AG09309 (cell line): ENCODE measurements at regions not wholly inside any gene's neighbourhood (a gene's known extent, or its start where the extent isn't known, plus 50 kb on each side); places are given as distances from the start of the nearest gene placed in this dataset.

ENCODE experiments used
- DNase-seq: peaks from one replicate; pipeline ENCODE4 v3.0.0-alpha.2; 2010; ENCODE audit warnings: low read depth
- H3K4me3 ChIP-seq: 2 replicates; pipeline ENCODE4 v1.5.1; 2011; ENCODE audit warnings: mild to moderate bottlenecking, low read depth, low read length, moderate library complexity; ENCODE audit not compliant: control insufficient read depth
- TF ChIP-seq, protein P1 (sequence below): IDR thresholded peaks from 2 replicates; pipeline ENCODE4 v1.5.1; 2011; ENCODE audit warnings: mild to moderate bottlenecking, low read depth, low read length, inconsistent platforms; ENCODE audit not compliant: insufficient read depth, control insufficient read depth; ENCODE audit errors: missing control alignments

DNA sequence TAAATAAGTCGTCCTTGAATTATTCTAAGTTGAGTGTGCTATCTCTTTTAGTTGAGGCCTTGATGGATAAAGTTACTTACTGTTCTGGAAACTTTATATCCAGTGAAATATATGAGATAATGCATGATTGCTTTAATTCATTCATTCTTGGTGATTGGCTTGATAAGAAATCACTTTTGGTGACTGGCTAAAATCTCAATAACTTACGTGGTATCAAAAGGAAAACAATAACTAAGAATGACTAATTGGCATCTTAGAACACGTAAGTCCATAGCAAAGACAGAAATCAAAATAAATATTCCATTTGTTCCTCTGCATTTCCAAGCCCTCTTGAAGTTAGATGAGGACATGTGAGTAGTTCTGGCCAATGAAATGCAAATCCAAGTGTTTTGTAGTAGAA is 251.6 kb downstream of the NUP35 start:
- H3K4me3 ChIP-seq: no peak overlapping the region
- no peak for DNase-seq
- TF ChIP-seq, protein P1, sequence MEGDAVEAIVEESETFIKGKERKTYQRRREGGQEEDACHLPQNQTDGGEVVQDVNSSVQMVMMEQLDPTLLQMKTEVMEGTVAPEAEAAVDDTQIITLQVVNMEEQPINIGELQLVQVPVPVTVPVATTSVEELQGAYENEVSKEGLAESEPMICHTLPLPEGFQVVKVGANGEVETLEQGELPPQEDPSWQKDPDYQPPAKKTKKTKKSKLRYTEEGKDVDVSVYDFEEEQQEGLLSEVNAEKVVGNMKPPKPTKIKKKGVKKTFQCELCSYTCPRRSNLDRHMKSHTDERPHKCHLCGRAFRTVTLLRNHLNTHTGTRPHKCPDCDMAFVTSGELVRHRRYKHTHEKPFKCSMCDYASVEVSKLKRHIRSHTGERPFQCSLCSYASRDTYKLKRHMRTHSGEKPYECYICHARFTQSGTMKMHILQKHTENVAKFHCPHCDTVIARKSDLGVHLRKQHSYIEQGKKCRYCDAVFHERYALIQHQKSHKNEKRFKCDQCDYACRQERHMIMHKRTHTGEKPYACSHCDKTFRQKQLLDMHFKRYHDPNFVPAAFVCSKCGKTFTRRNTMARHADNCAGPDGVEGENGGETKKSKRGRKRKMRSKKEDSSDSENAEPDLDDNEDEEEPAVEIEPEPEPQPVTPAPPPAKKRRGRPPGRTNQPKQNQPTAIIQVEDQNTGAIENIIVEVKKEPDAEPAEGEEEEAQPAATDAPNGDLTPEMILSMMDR: no peak

DNA sequence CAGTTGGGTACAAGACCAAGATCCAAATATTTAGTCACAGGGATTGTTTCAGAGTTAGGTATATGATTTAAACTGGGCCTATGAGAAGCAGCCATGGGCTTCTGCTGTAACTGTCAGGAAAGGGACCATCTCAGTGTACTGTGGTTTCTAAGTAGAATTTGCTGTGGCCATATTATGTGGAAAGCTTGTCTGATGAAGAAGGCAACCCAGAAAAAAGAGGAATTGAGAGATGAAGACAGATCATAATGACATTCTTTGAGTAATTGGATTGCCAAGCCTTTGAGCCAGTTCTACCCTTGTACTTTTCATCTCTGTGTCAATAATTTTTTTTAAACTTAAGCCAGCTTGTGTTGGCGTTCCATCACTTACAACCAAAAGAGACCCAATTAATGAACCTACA is 259.6 kb downstream of the NUP35 start:
- TF ChIP-seq, protein P1: no peak
- no peak for DNase-seq
- H3K4me3 ChIP-seq: no peak overlapping the region

DNA sequence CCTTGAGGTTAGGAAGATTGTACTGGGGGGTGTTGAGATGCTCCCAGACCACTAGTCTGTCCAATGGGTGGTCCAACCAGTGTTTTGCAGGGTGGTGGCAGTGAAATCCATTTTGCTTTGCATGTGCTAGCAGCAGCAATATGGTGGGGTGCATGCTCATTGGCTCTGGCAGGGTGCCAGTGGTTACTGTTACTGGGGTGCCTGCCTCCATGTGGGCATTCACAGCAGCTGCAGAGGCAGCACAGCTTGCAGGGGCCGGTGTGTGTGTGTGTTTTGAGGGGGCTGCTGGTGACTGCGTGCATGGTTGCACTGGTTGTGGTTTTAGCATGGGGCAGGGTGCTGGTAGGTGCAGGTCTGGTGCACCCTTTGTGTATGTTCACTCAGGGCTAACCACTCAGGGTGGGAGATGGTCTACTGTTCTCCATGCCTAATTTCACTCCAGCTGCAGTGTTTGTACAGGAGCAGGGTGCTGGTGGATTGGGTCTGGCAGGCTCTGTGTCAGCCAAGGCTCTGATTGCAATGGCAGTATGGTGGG is 265.4 kb downstream of the NUP35 start:
- no peak overlapping the region for H3K4me3 ChIP-seq
- TF ChIP-seq, protein P1: no peak
- no peak for DNase-seq

DNA sequence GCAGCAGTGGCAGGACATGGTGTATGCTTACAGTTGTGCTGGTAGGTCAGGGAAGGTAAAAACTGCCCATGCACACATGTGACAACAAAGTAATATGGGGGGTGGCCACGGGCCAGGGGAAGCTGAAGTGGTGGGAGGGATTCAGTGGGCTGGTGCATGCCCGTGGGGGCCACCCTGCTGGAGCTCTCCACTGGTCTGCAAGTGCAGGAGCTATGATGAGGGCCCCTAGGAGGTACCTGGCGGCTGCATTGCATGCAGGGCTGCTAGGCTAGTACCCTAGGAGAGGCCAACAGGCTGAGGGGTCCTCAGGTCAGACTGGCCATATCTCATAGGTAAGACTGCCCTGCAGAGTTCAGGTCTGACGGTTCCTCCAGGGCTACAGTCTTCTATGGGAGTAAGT is 265.9 kb downstream of the NUP35 start:
- TF ChIP-seq, protein P1: no peak
- H3K4me3 ChIP-seq: no peak overlapping the region
- DNase-seq: no peak

DNA sequence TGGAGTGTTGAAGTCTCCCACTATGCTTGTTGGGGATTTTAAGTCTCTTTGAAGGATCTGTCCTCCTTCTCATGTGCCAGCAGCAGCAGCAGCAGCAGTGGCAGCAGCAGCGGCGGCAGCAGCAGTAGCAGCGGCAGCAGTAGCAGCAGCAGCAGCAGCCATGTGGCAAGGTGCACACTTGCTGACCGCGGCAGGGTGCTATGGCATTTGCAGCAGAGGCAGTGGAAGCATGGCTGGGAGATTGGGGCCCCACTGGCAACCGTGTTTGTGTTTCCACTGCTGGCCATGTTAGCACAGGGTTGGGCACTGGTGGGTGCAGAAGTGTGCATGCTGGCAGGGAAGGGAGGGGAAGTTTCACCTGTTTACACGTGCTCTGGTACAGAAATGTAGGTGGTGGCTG is 280.1 kb downstream of the NUP35 start:
- no peak overlapping the region for H3K4me3 ChIP-seq
- no peak for DNase-seq
- TF ChIP-seq, protein P1: no peak

DNA sequence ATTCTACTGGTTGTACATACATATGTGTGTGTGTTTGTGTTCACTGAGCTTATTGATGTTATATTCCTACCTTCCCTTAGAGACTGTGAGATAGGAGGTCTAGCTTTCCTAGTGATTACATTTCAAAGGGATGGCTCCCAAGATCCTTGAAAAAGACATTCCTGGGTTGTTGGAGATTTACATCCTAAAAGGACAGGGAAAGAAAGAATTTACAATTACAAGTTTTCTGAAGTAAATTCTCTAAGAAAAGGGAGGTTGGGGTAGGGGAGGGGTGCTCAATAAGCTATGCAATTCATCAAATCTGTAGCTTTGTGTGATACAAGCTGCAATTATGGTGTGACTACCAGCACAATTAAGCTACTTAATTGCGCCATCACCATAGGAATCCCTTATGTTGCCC is 284.3 kb downstream of the NUP35 start:
- no peak for DNase-seq
- TF ChIP-seq, protein P1: no peak
- no peak overlapping the region for H3K4me3 ChIP-seq

DNA sequence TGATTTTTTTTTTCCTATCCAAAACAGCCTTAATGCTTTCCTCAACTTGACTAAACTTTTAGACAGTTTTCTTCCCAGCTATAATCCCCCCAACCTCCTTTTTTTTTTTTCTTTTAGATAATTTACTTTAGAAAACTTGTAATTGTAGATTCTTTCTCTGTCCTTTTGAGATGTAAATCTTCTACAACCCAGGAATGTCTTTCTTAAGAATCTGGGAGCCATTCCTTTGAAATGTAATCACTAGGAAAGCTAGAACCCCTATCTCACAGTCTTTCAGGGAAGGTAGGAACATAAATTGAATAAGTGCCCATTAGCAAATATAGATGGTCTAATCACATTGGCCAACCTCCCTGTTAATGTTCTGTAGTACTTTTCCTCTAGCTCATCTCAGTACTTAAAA is 285.4 kb downstream of the NUP35 start:
- DNase-seq: no peak
- TF ChIP-seq, protein P1: no peak
- H3K4me3 ChIP-seq: no peak overlapping the region
